GM06990 (cell line): ENCODE measurements at regions not wholly inside any gene's neighbourhood (a gene's known extent, or its start where the extent isn't known, plus 50 kb on each side); places are given as distances from the start of the nearest gene placed in this dataset.

ENCODE experiments used
- DNase-seq: peaks from one replicate; pipeline ENCODE4 v3.0.0-alpha.2; 2011; ENCODE audit not compliant: insufficient read length; ENCODE audit errors: extremely low read depth
- H3K27me3 ChIP-seq: replicated peaks from 2 replicates; pipeline ENCODE4 v1.6.0; 2011; ENCODE audit warnings: low read length; ENCODE audit not compliant: control insufficient read depth, insufficient read depth
- H3K36me3 ChIP-seq: 2 replicates; pipeline ENCODE4 v1.5.1; 2011; ENCODE audit warnings: low read length; ENCODE audit not compliant: control insufficient read depth, insufficient read depth
- H3K4me3 ChIP-seq: replicated peaks from 2 replicates; pipeline ENCODE4 v1.5.1; 2011; ENCODE audit warnings: low read depth, mild to moderate bottlenecking, control low read depth, low read length
- CTCF ChIP-seq: IDR thresholded peaks from 2 replicates; pipeline ENCODE4 v1.5.1; 2011; ENCODE audit warnings: low read length, control low read depth, mild to moderate bottlenecking, inconsistent platforms; ENCODE audit not compliant: insufficient read depth, poor library complexity, severe bottlenecking

GRCh38 chr6:16871047-16871446 lies 109.8 kb upstream of the ATXN1 start:
- TF ChIP-seq CTCF: no peak
- no peaks in the 10 kb centered on the region; the same call in 1 of the 2 replicates for H3K27me3 ChIP-seq
- DNase-seq: no peak

DNA sequence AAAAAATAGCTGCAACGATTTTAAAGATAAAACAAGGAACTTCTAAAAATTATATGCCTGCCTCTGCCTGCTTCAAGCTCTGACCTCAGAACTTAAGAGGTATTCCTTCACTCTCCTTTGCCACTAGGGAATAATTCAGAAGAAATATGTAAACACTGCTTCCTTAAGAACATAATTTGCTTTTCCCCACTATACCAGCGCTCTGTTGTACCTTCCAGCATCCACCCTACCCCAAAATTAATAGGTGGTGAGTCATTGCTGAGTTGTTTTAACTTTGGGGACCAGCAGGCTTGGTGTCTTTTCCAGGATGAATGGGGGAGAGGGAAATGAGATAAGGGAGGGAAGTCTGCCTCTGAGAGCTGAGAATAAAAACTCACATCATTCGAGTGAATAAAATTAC lies 107.7 kb upstream of the ATXN1 start:
- DNase-seq: no peak
- no peaks in the 10 kb centered on the region; the same call in 1 of the 2 replicates for H3K27me3 ChIP-seq
- H3K36me3 ChIP-seq: no peaks in the 10 kb centered on the region
- no peak overlapping the region for H3K4me3 ChIP-seq
- TF ChIP-seq CTCF: no peak

More at GRCh38 chr6:16871047-16871446, 109.8 kb upstream of the ATXN1 start:
- Histone ChIP-seq H3K36me3 (no peaks in the 10 kb centered on the region), H3K4me3 (no peak overlapping the region)

DNA sequence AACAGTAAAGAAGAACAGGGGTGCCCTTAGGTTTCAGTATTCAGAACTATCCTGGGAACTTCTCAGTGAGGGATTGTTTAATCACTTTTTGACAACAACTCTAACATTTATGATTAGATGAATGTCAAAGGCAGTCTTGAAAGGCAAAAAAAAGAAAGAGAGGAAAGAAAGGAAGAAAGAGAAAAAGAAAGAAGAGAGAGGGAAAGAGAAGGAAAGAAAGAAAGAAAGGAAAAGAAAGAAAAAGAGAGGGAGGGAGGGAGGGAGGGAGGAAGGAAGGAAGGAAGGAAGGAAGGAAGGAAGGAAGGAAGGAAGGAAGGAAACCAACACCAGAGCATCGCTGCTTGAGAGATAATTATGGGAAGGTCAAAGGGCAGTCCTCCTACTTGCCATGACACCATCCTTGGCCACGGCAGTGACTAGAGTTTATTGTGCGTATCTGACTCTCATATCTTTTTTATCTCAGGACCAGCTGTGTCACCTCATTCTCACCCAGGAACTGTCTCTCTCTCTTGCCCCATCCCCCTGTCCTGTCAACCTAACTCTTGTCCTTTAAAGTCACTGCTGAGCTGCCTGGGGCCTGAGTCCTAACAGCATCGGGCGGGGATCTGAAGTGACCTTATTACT lies 96.8 kb upstream of the ATXN1 start:
- DNase-seq: no peak
- Histone ChIP-seq H3K4me3 (no peak overlapping the region), H3K36me3 (no peaks in the 10 kb centered on the region), H3K27me3 (no peaks in the 10 kb centered on the region)
- TF ChIP-seq CTCF: no peak

- Histone ChIP-seq H3K27me3 (no peaks in the 10 kb centered on the region), H3K4me3 (no peak overlapping the region), H3K36me3 (no peaks in the 10 kb centered on the region)
- DNase-seq: no peak
- no peak for TF ChIP-seq CTCF
These were observed 94.2 kb upstream of the ATXN1 start for GRCh38 chr6:16855460-16855859.

GRCh38 chr6:16854986-16855385 lies 93.7 kb upstream of the ATXN1 start:
- peak; percentile 51 for DNase-seq
- Histone ChIP-seq H3K27me3 (no peaks in the 10 kb centered on the region), H3K36me3 (no peaks in the 10 kb centered on the region), H3K4me3 (no peak overlapping the region)
- TF ChIP-seq CTCF: no peak

- no peak for TF ChIP-seq CTCF
- Histone ChIP-seq H3K4me3 (no peak overlapping the region), H3K27me3 (no peaks in the 10 kb centered on the region), H3K36me3 (no peaks in the 10 kb centered on the region)
- DNase-seq: no peak
These were observed 91.4 kb upstream of the ATXN1 start for GRCh38 chr6:16852671-16853070.
